Chondrocyte (in vitro differentiated cells): ENCODE measurements at regions not wholly inside any gene's neighbourhood (a gene's known extent, or its start where the extent isn't known, plus 50 kb on each side); places are given as distances from the start of the nearest gene placed in this dataset.

Experiments used
- DNase-seq: peaks from one replicate; pipeline ENCODE4 v3.0.0; 2021; ENCODE audit warnings: mixed read lengths, low spot score
- H3K27ac Mint-ChIP-seq: one replicate; pipeline ENCODE4 v1.8.0; 2021; ENCODE audit warnings: mild to moderate bottlenecking, moderate library complexity, mixed read lengths; ENCODE audit not compliant: unreplicated experiment
- H3K27me3 Mint-ChIP-seq: 2 replicates; pipeline ENCODE4 v1.8.0; 2021; ENCODE audit warnings: low read depth, mixed read lengths
- H3K36me3 Mint-ChIP-seq: 2 replicates; pipeline ENCODE4 v1.8.0; 2021; ENCODE audit warnings: low read depth, mixed read lengths
- H3K4me1 Mint-ChIP-seq: 2 replicates; pipeline ENCODE4 v1.8.0; 2021; ENCODE audit warnings: low read depth, mild to moderate bottlenecking, mixed read lengths
- H3K4me3 Mint-ChIP-seq: one replicate; pipeline ENCODE4 v1.8.0; 2021; ENCODE audit warnings: mild to moderate bottlenecking, moderate library complexity, mixed read lengths; ENCODE audit not compliant: unreplicated experiment
- H3K9me3 Mint-ChIP-seq: 2 replicates; pipeline ENCODE4 v1.8.0; 2021; ENCODE audit warnings: low read depth, mixed read lengths
- CTCF ChIP-seq: fragments of 200-600 bp; sonication (generic); IDR thresholded peaks from 2 replicates; pipeline ENCODE4 v1.5.0; 2021; ENCODE audit warnings: antibody characterized with exemption, mild to moderate bottlenecking, moderate library complexity

- Mint-ChIP-seq H3K36me3 (no peaks in the 10 kb centered on the region), H3K4me3 (no peak overlapping the region), H3K4me1 (no peaks in the 10 kb centered on the region), H3K9me3 (no peaks in the 10 kb centered on the region), H3K27me3 (peaks cover 8% of the 10 kb centered on the region), H3K27ac (no peak overlapping the region)
- no peak for DNase-seq
- TF ChIP-seq CTCF, result no peak
Measured at GRCh38 chr3:38985981-38986380, 65.8 kb downstream of the SCN11A start.

- H3K9me3 Mint-ChIP-seq, result no peaks in the 10 kb centered on the region
- no peaks in the 10 kb centered on the region for H3K4me1 Mint-ChIP-seq
- no peaks in the 10 kb centered on the region for H3K36me3 Mint-ChIP-seq
Measured at GRCh38 chr3:38985581-38985980, 66.2 kb downstream of the SCN11A start.

GRCh38 chr3:38984731-38985130 is 67.0 kb downstream of the SCN11A start:
- no peak for TF ChIP-seq CTCF
- no peak overlapping the region for H3K27ac Mint-ChIP-seq
- no peaks in the 10 kb centered on the region for H3K9me3 Mint-ChIP-seq
- peaks cover 12% of the 10 kb centered on the region for H3K27me3 Mint-ChIP-seq
- no peak for DNase-seq
- no peaks in the 10 kb centered on the region for H3K36me3 Mint-ChIP-seq
- H3K4me1 Mint-ChIP-seq, result no peaks in the 10 kb centered on the region
- H3K4me3 Mint-ChIP-seq, result no peak overlapping the region

More at GRCh38 chr3:38985581-38985980, 66.2 kb downstream of the SCN11A start:
- Mint-ChIP-seq H3K27me3 (peaks cover 8% of the 10 kb centered on the region), H3K27ac (no peak overlapping the region), H3K4me3 (no peak overlapping the region)
- TF ChIP-seq CTCF, result no peak
- no peak for DNase-seq

- no peak for TF ChIP-seq CTCF
- peaks cover 15% of the 10 kb centered on the region for H3K27me3 Mint-ChIP-seq
- no peak overlapping the region for H3K4me3 Mint-ChIP-seq
- no peaks in the 10 kb centered on the region for H3K4me1 Mint-ChIP-seq
- no peaks in the 10 kb centered on the region for H3K36me3 Mint-ChIP-seq
- H3K27ac Mint-ChIP-seq, result no peak overlapping the region
- H3K9me3 Mint-ChIP-seq, result no peaks in the 10 kb centered on the region
- no peak for DNase-seq
Measured at GRCh38 chr3:38984110-38984509, 67.6 kb downstream of the SCN11A start.

- H3K4me3 Mint-ChIP-seq, result no peak overlapping the region
- H3K4me1 Mint-ChIP-seq, result no peaks in the 10 kb centered on the region
- no peaks in the 10 kb centered on the region for H3K36me3 Mint-ChIP-seq
- H3K27me3 Mint-ChIP-seq, result peaks cover 23% of the 10 kb centered on the region
- TF ChIP-seq CTCF, result no peak
- DNase-seq, result no peak
- H3K27ac Mint-ChIP-seq, result no peak overlapping the region
- H3K9me3 Mint-ChIP-seq, result no peaks in the 10 kb centered on the region
Measured at GRCh38 chr3:38980938-38981337, 70.8 kb downstream of the SCN11A start.
